ENCODE measurements at regions not wholly inside any gene's neighbourhood (a gene's known extent, or its start where the extent isn't known, plus 50 kb on each side); places are given as distances from the start of the nearest gene placed in this dataset.
A peak's percentile ranks its signal among the peaks of the same experiment; 100 is the strongest.
"Not testable (repeated sequence)": the region's sequence is repeated elsewhere in the genome, so short reads cannot be mapped to it uniquely, and the experiment has no call there.

- DNase-seq (ENCODE audit: low spot score in 2 of 2, unreplicated experiment in 2 of 2) = no peak
- H3K4me1 Mint-ChIP-seq = peaks cover 45% of the 10 kb centered on the region
- H3K36me3 Mint-ChIP-seq = no peaks in the 10 kb centered on the region
- peaks cover 6% of the 10 kb centered on the region for H3K9me3 Mint-ChIP-seq
- TF ChIP-seq CTCF (IDR thresholded peaks at IDR 0.05; ENCODE audit: unreplicated experiment) = no peak
- no peaks in the 10 kb centered on the region for H3K27me3 Mint-ChIP-seq (ENCODE audit: low read depth)
- H3K27ac Mint-ChIP-seq = peak overlapping the region; percentile 85
- no peak overlapping the region for H3K4me3 Mint-ChIP-seq
Observed at GRCh38 chr11:112623057-112623456, 338.2 kb upstream of the NCAM1 start.

- H3K27me3 Mint-ChIP-seq (ENCODE audit: low read depth) = peaks cover 1% of the 10 kb centered on the region
- no peaks in the 10 kb centered on the region for H3K36me3 Mint-ChIP-seq
- H3K27ac Mint-ChIP-seq = peak overlapping the region; percentile 85
- H3K4me1 Mint-ChIP-seq = peaks cover 39% of the 10 kb centered on the region
- H3K9me3 Mint-ChIP-seq = peaks cover 6% of the 10 kb centered on the region
- no peak for TF ChIP-seq CTCF (IDR thresholded peaks at IDR 0.05; ENCODE audit: unreplicated experiment)
- DNase-seq (ENCODE audit: low spot score in 2 of 2, unreplicated experiment in 2 of 2) = no peak
- H3K4me3 Mint-ChIP-seq = no peak overlapping the region
Observed at GRCh38 chr11:112624431-112624830, 336.8 kb upstream of the NCAM1 start.

GRCh38 chr11:112624971-112625370 lies 336.2 kb upstream of the NCAM1 start:
- H3K4me3 Mint-ChIP-seq; H3K9me3 Mint-ChIP-seq; H3K36me3 Mint-ChIP-seq; H3K27me3 Mint-ChIP-seq (ENCODE audit: low read depth); DNase-seq (ENCODE audit: low spot score in 2 of 2, unreplicated experiment in 2 of 2): not testable (repeated sequence)
- Mint-ChIP-seq H3K27ac (peak overlapping the region; percentile 85), H3K4me1 (peaks cover 39% of the 10 kb centered on the region)

GRCh38 chr11:112625814-112626213 lies 335.4 kb upstream of the NCAM1 start:
- Mint-ChIP-seq H3K4me3 (no peak overlapping the region), H3K27me3 (ENCODE audit: low read depth) (peaks cover 10% of the 10 kb centered on the region)

GRCh38 chr11:112626731-112627130 lies 334.5 kb upstream of the NCAM1 start:
- H3K27ac Mint-ChIP-seq = no peak overlapping the region
- H3K36me3 Mint-ChIP-seq = no peaks in the 10 kb centered on the region
- H3K4me1 Mint-ChIP-seq = peaks cover 44% of the 10 kb centered on the region
- H3K9me3 Mint-ChIP-seq = peaks cover 5% of the 10 kb centered on the region
- TF ChIP-seq CTCF (IDR thresholded peaks at IDR 0.05; ENCODE audit: unreplicated experiment) = no peak
- peaks cover 15% of the 10 kb centered on the region for H3K27me3 Mint-ChIP-seq (ENCODE audit: low read depth)
- no peak overlapping the region for H3K4me3 Mint-ChIP-seq
- DNase-seq (ENCODE audit: low spot score in 2 of 2, unreplicated experiment in 2 of 2) = no peak

More at GRCh38 chr11:112625814-112626213, 335.4 kb upstream of the NCAM1 start:
- peaks cover 6% of the 10 kb centered on the region for H3K9me3 Mint-ChIP-seq
- no peak for DNase-seq (ENCODE audit: low spot score in 2 of 2, unreplicated experiment in 2 of 2)
- no peak overlapping the region for H3K27ac Mint-ChIP-seq
- peaks cover 38% of the 10 kb centered on the region for H3K4me1 Mint-ChIP-seq
- TF ChIP-seq CTCF (IDR thresholded peaks at IDR 0.05; ENCODE audit: unreplicated experiment) = no peak
- no peaks in the 10 kb centered on the region for H3K36me3 Mint-ChIP-seq

GRCh38 chr11:112627588-112628045 lies 333.6 kb upstream of the NCAM1 start:
- DNase-seq (ENCODE audit: low spot score in 2 of 2, unreplicated experiment in 2 of 2) = no peak
- Mint-ChIP-seq H3K9me3 (no peaks in the 10 kb centered on the region), H3K4me3 (no peak overlapping the region), H3K36me3 (no peaks in the 10 kb centered on the region), H3K4me1 (peaks cover 48% of the 10 kb centered on the region), H3K27ac (no peak overlapping the region), H3K27me3 (ENCODE audit: low read depth) (peaks cover 19% of the 10 kb centered on the region)
- no peak for TF ChIP-seq CTCF (IDR thresholded peaks at IDR 0.05; ENCODE audit: unreplicated experiment)

Data from mesothelial cell of epicardium (in vitro differentiated cells).